ENCODE measurements at regions not wholly inside any gene's neighbourhood (a gene's known extent, or its start where the extent isn't known, plus 50 kb on each side); places are given as distances from the start of the nearest gene placed in this dataset.

DNA sequence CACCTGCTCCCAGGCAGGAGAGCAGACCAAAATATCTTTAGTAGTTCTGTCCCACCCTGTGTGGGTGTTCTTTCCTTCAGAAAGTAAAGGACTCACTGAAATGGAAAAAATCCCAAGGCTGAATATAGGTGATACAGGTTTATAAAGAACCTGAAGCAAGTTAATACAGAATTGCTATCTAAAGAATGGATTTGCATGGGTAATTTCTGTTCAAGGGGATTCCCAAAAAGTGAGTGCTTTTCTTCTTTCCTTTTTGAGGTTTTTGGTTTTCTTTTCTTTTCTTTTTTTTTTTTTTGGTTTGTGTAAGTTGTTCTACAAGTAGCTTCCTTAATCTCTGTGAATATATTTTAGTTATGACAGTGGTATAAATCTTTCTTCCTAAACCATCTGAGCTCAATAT lies 560.7 kb upstream of the BOD1L1 start:
- TF ChIP-seq POLR2AphosphoS5 (IDR thresholded peaks at IDR 0.05) (no peak), POLR2A (IDR thresholded peaks at IDR 0.05) (no peak), EP300 (IDR thresholded peaks at IDR 0.05) (no peak)
- TF ChIP-seq, protein P1, sequence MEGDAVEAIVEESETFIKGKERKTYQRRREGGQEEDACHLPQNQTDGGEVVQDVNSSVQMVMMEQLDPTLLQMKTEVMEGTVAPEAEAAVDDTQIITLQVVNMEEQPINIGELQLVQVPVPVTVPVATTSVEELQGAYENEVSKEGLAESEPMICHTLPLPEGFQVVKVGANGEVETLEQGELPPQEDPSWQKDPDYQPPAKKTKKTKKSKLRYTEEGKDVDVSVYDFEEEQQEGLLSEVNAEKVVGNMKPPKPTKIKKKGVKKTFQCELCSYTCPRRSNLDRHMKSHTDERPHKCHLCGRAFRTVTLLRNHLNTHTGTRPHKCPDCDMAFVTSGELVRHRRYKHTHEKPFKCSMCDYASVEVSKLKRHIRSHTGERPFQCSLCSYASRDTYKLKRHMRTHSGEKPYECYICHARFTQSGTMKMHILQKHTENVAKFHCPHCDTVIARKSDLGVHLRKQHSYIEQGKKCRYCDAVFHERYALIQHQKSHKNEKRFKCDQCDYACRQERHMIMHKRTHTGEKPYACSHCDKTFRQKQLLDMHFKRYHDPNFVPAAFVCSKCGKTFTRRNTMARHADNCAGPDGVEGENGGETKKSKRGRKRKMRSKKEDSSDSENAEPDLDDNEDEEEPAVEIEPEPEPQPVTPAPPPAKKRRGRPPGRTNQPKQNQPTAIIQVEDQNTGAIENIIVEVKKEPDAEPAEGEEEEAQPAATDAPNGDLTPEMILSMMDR (IDR thresholded peaks at IDR 0.05), result no peak
